Choroid plexus epithelial cell (primary cell): ENCODE measurements at regions not wholly inside any gene's neighbourhood (a gene's known extent, or its start where the extent isn't known, plus 50 kb on each side); places are given as distances from the start of the nearest gene placed in this dataset.
A peak's percentile ranks its signal among the peaks of the same experiment; 100 is the strongest.

Source experiments
- DNase-seq: peaks from one replicate; pipeline ENCODE4 v3.0.0-alpha.2; 2010; ENCODE audit warnings: low read depth
- H3K4me3 ChIP-seq: 2 replicates; pipeline ENCODE4 v1.5.1; 2011; ENCODE audit warnings: low read depth, mild to moderate bottlenecking, control low read depth, low read length, moderate library complexity
- CTCF ChIP-seq: conservative IDR thresholded peaks from 2 replicates; pipeline ENCODE4 v1.5.1; 2011; ENCODE audit warnings: low read depth, mild to moderate bottlenecking, control low read depth, inconsistent platforms, low read length, moderate library complexity

- DNase-seq: peak; percentile 85
- TF ChIP-seq CTCF: peak; percentile 69
- H3K4me3 ChIP-seq: no peak overlapping the region
Observed at GRCh38 chr7:33716581-33717477, 188.5 kb upstream of the BMPER start.

- no peak for DNase-seq
- no peak overlapping the region for H3K4me3 ChIP-seq
- no peak for TF ChIP-seq CTCF
Observed at GRCh38 chr7:33719059-33719581, 186.2 kb upstream of the BMPER start.

GRCh38 chr7:33720139-33720538 is 185.2 kb upstream of the BMPER start:
- no peak overlapping the region for H3K4me3 ChIP-seq
- no peak for TF ChIP-seq CTCF
- DNase-seq: no peak

GRCh38 chr7:33720870-33721269 is 184.5 kb upstream of the BMPER start:
- no peak for TF ChIP-seq CTCF
- DNase-seq: no peak
- no peak overlapping the region for H3K4me3 ChIP-seq

- no peak for DNase-seq
- H3K4me3 ChIP-seq: no peak overlapping the region
- no peak for TF ChIP-seq CTCF
Observed at GRCh38 chr7:33721895-33722294, 183.4 kb upstream of the BMPER start.

- no peak for TF ChIP-seq CTCF
- DNase-seq: peak; percentile 73
- H3K4me3 ChIP-seq: no peak overlapping the region
Observed at GRCh38 chr7:33722383-33723101, 182.8 kb upstream of the BMPER start.

- TF ChIP-seq CTCF: no peak
- no peak overlapping the region for H3K4me3 ChIP-seq
- no peak for DNase-seq
Observed at GRCh38 chr7:33724201-33724600, 181.1 kb upstream of the BMPER start.
